ENCODE measurements at regions not wholly inside any gene's neighbourhood (a gene's known extent, or its start where the extent isn't known, plus 50 kb on each side); places are given as distances from the start of the nearest gene placed in this dataset.

- H2AFZ ChIP-seq (ENCODE audit: low read length), result no peak overlapping the region
- no peak for TF ChIP-seq EZH2 (IDR thresholded peaks at IDR 0.05; ENCODE audit: borderline replicate concordance, low read length)
- TF ChIP-seq CTCF (IDR thresholded peaks at IDR 0.05; ENCODE audit: low read length), result no peak
- H3K4me3 ChIP-seq (ENCODE audit: low read depth, low read length, poor library complexity, severe bottlenecking), result no peak overlapping the region
- no peaks in the 10 kb centered on the region for H3K79me2 ChIP-seq (ENCODE audit: insufficient read depth, low read length)
- H4K20me1 ChIP-seq (ENCODE audit: insufficient read depth, low read length), result no peaks in the 10 kb centered on the region
- H3K4me2 ChIP-seq (ENCODE audit: low read length), result no peak overlapping the region
- no peak overlapping the region for H3K27ac ChIP-seq (ENCODE audit: low read depth, low read length, poor library complexity, severe bottlenecking)
- no peaks in the 10 kb centered on the region for H3K9me2 ChIP-seq (ENCODE audit: low read depth, low read length)
- no peaks in the 10 kb centered on the region for H3K36me3 ChIP-seq (ENCODE audit: insufficient read depth, low read length)
- H3K27me3 ChIP-seq (ENCODE audit: insufficient read depth, low read length), result no peaks in the 10 kb centered on the region
- no peak overlapping the region for H3K9ac ChIP-seq (ENCODE audit: low read length)
- no peaks in the 10 kb centered on the region for H3K9me3 ChIP-seq (ENCODE audit: low read length)
- no peaks in the 10 kb centered on the region for H3K4me1 ChIP-seq (ENCODE audit: insufficient read depth, low read length, severe bottlenecking)
- no peaks in the 10 kb centered on the region for H3F3A ChIP-seq (ENCODE audit: insufficient read depth, low read length)
These were observed 252.8 kb downstream of the PLK2 start for GRCh38 chr5:58207076-58207475.

GRCh38 chr5:58204966-58205365 is 254.9 kb downstream of the PLK2 start:
- H3K4me3 ChIP-seq (ENCODE audit: low read depth, low read length, poor library complexity, severe bottlenecking), result no peak overlapping the region
- H3K4me1 ChIP-seq (ENCODE audit: insufficient read depth, low read length, severe bottlenecking), result no peaks in the 10 kb centered on the region
- no peak overlapping the region for H3K9ac ChIP-seq (ENCODE audit: low read length)
- H3K4me2 ChIP-seq (ENCODE audit: low read length), result no peak overlapping the region
- H3K79me2 ChIP-seq (ENCODE audit: insufficient read depth, low read length), result no peaks in the 10 kb centered on the region
- no peaks in the 10 kb centered on the region for H3K27me3 ChIP-seq (ENCODE audit: insufficient read depth, low read length)
- H3F3A ChIP-seq (ENCODE audit: insufficient read depth, low read length), result no peaks in the 10 kb centered on the region
- no peaks in the 10 kb centered on the region for H3K9me2 ChIP-seq (ENCODE audit: low read depth, low read length)
- H3K27ac ChIP-seq (ENCODE audit: low read depth, low read length, poor library complexity, severe bottlenecking), result no peak overlapping the region
- no peak for TF ChIP-seq CTCF (IDR thresholded peaks at IDR 0.05; ENCODE audit: low read length)
- TF ChIP-seq EZH2 (IDR thresholded peaks at IDR 0.05; ENCODE audit: borderline replicate concordance, low read length), result no peak
- no peak overlapping the region for H2AFZ ChIP-seq (ENCODE audit: low read length)
- H3K36me3 ChIP-seq (ENCODE audit: insufficient read depth, low read length), result no peaks in the 10 kb centered on the region
- H4K20me1 ChIP-seq (ENCODE audit: insufficient read depth, low read length), result no peaks in the 10 kb centered on the region
- H3K9me3 ChIP-seq (ENCODE audit: low read length), result no peaks in the 10 kb centered on the region

- Histone ChIP-seq H3K9ac (ENCODE audit: low read length) (no peak overlapping the region), H3K4me2 (ENCODE audit: low read length) (no peak overlapping the region), H3F3A (ENCODE audit: insufficient read depth, low read length) (no peaks in the 10 kb centered on the region), H3K4me3 (ENCODE audit: low read depth, low read length, poor library complexity, severe bottlenecking) (no peak overlapping the region), H3K27me3 (ENCODE audit: insufficient read depth, low read length) (no peaks in the 10 kb centered on the region), H2AFZ (ENCODE audit: low read length) (no peak overlapping the region), H3K4me1 (ENCODE audit: insufficient read depth, low read length, severe bottlenecking) (no peaks in the 10 kb centered on the region), H3K79me2 (ENCODE audit: insufficient read depth, low read length) (no peaks in the 10 kb centered on the region), H3K9me2 (ENCODE audit: low read depth, low read length) (no peaks in the 10 kb centered on the region), H3K27ac (ENCODE audit: low read depth, low read length, poor library complexity, severe bottlenecking) (no peak overlapping the region), H4K20me1 (ENCODE audit: insufficient read depth, low read length) (no peaks in the 10 kb centered on the region), H3K36me3 (ENCODE audit: insufficient read depth, low read length) (no peaks in the 10 kb centered on the region), H3K9me3 (ENCODE audit: low read length) (no peaks in the 10 kb centered on the region)
- TF ChIP-seq CTCF (IDR thresholded peaks at IDR 0.05; ENCODE audit: low read length) (no peak), EZH2 (IDR thresholded peaks at IDR 0.05; ENCODE audit: borderline replicate concordance, low read length) (no peak)
These were observed 256.9 kb downstream of the PLK2 start for GRCh38 chr5:58202941-58203444.
